Activated T-helper 1 cell treated with anti-CD3 and anti-CD28 coated beads, Interleukin-2, amount 50 U/mL, for 16 hours (primary cell): ENCODE measurements at regions not wholly inside any gene's neighbourhood (a gene's known extent, or its start where the extent isn't known, plus 50 kb on each side); places are given as distances from the start of the nearest gene placed in this dataset.

ENCODE experiments used
- DNase-seq, 2 donors: peaks; one replicate each; pipeline ENCODE4 v3.0.0-alpha.2; 2020; ENCODE audit warnings: low read depth in 1 of 2, low spot score in 1 of 2

DNA sequence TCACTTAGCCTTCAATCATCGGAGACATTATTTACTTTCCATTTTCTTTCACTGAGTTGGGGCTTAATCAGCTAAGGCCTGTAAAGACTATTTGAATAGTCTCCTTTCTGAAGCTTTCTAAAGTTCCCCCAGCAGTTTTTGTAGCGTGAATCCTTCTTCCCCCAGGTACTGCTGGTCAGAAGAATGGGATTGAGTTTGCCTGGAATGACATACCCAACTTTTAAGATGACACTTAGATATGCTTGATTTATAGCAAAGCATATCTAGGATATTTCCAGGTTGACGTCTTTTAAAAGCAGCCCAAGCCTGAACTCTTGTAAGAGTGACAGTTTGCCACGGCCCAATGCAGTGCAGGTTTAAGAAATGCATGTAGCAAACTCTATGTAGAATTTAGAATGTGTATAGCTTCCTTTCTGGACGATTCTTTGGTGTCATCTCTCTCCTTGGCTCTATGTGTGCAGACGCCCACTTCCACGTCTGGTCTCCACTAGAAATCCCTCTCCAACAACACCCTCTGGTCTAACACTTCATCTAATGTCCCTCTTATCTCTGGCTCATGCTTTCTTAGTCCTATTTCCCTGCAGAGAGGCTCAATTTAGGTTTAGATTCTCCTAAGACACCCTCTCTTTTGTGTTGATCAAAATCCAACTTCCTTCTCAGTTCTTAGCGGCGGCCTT is 175.0 kb upstream of the CYRIA start:
- DNase-seq = no peak

DNA sequence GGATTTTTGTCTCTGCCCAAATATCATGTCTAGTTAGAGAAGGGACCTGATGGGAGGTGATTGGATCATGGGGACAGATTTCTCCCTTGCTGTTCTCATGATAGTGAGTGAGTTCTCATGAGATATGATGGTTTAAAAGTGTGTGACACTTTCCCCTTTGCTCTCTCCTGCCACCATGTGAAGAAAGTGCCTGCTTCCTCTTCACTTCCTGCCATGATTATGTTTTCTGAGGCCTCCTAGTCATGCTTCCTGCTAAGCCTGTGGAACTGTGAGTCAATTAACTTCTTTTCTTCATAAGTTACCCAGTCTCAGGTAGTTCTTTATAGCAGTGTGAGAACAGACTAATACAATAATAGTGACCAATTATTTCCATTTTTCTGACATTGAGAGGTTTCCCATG is 167.3 kb upstream of the CYRIA start:
- no peak for DNase-seq

DNA sequence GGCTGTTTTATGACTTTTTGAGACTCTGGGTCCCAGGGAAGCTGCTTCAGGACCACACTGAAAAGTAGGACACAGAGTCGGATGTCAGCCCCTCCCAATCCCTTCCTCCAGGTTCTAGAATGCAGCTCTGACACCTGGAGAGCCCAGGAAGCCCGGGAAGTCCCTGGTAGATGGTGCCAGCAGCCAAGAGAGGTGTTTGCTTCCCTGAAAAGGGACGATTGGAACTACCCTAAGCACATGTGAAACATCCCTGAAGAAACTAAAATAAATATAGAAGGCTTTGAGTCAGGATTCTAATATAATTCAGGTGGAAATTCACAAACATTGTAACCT is 163.2 kb upstream of the CYRIA start:
- no peak for DNase-seq

DNA sequence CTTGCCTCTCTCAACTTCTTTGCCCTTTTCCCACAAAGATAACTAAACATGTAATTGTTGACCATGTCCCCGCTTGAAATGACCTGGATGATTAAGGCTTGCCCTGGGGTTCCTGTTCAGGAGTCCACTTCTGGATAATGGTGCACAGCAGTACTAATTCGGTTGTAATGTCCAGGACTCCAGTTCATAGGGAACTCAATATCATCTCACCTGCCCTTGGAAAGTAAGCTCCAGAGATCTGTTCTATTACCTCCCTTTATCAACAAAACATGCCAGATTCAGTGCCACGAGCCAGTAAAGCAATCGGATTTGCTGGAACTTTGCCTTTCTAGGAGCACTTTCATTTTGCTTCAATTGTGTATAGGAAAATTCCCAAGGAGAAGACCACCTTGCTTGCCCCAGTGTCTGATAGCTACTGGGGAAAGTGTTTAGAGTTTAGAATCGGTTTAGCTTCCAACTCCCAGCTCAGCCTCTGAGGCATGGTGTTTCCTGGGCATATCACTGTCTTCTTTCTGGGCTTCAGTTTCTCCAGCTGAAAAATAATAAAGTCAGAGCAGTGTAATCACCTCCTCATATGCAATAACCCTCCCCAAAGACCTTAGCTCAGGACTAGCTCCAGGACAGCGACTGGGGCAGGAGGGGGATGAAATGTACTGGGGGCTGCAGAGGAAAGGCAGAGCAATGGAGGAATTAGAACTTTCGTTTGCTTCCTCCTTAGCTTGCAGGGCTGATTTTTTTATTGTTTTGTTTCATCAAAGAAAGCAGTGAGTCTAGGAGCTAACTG is 162.6 kb upstream of the CYRIA start:
- DNase-seq = no peak

GRCh38 chr2:16824472-16824871 is 158.8 kb upstream of the CYRIA start:
- no peak for DNase-seq

DNA sequence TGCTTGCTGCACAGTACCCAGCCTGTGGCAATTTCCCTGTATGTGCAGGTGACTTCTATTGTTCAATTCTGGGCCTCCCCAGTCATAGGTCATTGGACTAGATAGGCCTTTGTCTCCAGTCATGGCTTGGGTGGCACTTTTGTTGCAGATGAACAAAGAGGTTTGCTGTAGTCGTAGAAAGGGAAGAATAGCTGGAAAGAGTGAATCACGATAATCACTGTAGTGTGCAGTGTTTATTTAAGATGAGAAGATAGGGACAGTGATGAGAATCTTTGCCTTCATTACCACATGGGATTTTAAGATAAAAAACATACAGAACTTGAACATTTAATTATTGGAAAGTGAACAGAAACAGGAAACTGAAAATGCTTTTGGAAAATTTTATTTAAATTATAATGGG is 156.1 kb upstream of the CYRIA start:
- DNase-seq = no peak

DNA sequence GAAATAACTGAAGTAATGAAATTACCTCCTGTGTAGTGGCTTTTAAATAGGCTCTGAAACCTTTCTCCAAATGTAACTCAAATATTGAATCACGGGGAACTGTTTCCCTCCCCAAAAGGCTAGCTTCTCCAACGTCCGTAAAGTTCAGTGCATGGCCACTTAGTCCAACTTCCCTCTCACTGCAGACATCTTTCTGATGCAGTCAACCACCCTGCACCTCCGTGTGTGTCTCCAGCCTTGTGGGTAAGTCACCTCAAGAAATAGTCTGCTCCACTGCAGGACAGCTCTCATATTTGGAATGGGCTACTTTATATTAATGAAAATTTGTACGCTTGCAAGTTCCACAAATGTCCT is 152.5 kb upstream of the CYRIA start:
- no peak for DNase-seq

- DNase-seq = no peak
Observed at GRCh38 chr2:16817305-16818202, 151.9 kb upstream of the CYRIA start.

- DNase-seq = no peak
Observed at GRCh38 chr2:16816522-16816921, 150.9 kb upstream of the CYRIA start.

DNA sequence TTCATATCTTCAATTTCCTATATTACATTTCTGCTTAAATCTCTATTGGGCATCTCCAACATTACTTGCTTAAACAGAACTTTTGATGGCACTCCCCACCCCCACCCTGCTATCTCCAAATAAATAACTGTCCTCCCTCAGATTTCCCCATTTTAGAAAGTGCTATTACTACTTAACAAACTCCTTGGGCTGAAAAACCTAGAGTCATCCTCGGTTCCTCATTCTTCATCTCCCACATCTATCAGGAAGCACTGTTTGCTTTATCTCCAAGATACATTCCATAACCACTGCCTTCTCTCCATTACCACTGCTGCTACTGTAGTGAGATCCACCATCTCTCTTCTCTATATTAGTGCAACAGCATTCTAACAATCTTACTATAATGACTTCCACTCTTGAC is 150.4 kb upstream of the CYRIA start:
- DNase-seq = no peak

- DNase-seq = no peak
Observed at GRCh38 chr2:16813593-16813992, 148.0 kb upstream of the CYRIA start.

GRCh38 chr2:16798472-16798871 is 132.8 kb upstream of the CYRIA start:
- DNase-seq = no peak

- no peak for DNase-seq
Observed at GRCh38 chr2:16791496-16791895, 125.9 kb upstream of the CYRIA start.

DNA sequence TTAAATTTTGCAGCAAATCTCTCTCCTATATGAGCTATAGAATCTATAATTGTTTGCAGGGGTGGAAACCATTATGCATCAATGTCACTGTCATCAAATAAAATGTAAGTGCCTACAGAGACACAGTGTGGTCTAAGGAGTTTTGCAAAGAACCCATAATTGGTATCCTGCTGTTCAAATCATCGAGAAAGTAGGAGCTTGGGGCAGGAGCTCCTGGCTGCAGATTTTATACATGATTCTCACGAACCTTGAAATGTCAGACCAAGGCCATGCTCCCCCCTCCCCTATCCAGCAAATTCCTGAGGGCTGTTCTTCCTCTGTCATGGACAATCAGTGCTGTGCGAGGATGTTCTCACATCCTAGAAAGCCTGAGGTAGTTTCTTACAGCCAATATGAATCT is 119.5 kb upstream of the CYRIA start:
- no peak for DNase-seq

GRCh38 chr2:16784652-16785051 is 119.0 kb upstream of the CYRIA start:
- no peak for DNase-seq

GRCh38 chr2:16777123-16777870 is 111.7 kb upstream of the CYRIA start:
- DNase-seq = no peak

DNA sequence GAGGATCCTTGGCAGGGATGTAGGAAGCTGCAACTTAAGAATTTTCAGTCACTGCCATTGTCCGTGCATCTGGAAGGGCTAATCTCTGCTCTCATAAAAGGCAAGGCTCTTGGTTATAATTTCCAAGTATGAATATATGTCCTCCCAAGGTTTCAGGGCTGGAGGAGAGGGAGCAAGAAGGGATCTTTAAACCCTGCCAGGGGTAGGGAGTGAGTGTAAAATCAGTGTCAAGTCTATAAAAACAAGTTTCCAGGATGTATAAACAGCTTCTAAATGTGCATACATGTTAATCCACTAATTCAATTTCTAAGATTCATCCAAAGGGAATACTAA is 110.2 kb upstream of the CYRIA start:
- DNase-seq = no peak

- DNase-seq = no peak
Observed at GRCh38 chr2:16774980-16775898, 109.6 kb upstream of the CYRIA start.

GRCh38 chr2:16774091-16774490 is 108.5 kb upstream of the CYRIA start:
- no peak for DNase-seq

GRCh38 chr2:16773080-16773713 is 107.6 kb upstream of the CYRIA start:
- no peak for DNase-seq
